BJ (cell line): ENCODE measurements at regions not wholly inside any gene's neighbourhood (a gene's known extent, or its start where the extent isn't known, plus 50 kb on each side); places are given as distances from the start of the nearest gene placed in this dataset.

ENCODE experiments used
- CTCF ChIA-PET: fragments of 350-600 bp; formaldehyde crosslinking; extraction: SDS; loops from one replicate; lab custom pipeline; 2021; ENCODE audit warnings: antibody characterized with exemption, inconsistent platforms; lab: Yijun Ruan, JAX
- POLR2A ChIA-PET: fragments of 300-600 bp; sonication (Branson Sonifier 250); formaldehyde crosslinking; extraction: SDS; loops from one replicate; lab custom pipeline; 2021; ENCODE audit warnings: antibody characterized with exemption; lab: Charles Lee
- DNase-seq: peaks from one replicate; pipeline ENCODE4 v3.0.0-alpha.2; 2011; ENCODE audit warnings: low read depth
- H3K27me3 ChIP-seq: 2 replicates; pipeline ENCODE4 v1.6.0; 2011; ENCODE audit warnings: low read length; ENCODE audit not compliant: control insufficient read depth, insufficient read depth
- H3K36me3 ChIP-seq: 2 replicates; pipeline ENCODE4 v1.5.1; 2011; ENCODE audit warnings: low read length; ENCODE audit not compliant: control insufficient read depth, insufficient read depth
- H3K4me3 ChIP-seq: 2 replicates; pipeline ENCODE4 v1.5.1; 2011; ENCODE audit warnings: low read depth, mild to moderate bottlenecking, control low read depth, low read length
- TF ChIP-seq, protein P1 (sequence below): IDR thresholded peaks from 2 replicates; pipeline ENCODE4 v1.5.1; 2011; ENCODE audit warnings: low read depth, mild to moderate bottlenecking, control low read depth, inconsistent platforms, low read length, moderate library complexity; ENCODE audit not compliant: insufficient read depth

DNA sequence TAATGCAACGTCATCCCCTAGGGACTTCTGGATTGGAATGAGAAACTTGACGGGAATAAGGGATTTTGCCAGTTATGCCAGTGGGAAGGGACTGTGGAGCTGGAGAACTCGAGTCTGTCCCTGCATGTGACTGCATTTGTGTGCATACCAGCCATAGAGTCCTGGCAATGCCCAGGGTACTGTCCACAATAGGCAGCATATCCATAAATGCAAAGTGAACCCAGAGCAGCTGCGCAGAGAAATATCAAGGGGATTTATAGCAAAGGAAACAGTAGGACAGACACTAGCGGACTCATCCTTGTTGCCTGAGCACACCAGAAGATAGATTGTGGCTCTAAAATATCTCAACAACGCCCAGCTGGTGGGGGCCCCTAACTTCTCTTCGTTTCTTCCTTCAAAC, 247.1 kb upstream of the SRRM4 start:
- POLR2A ChIA-PET = no interaction called here
- H3K27me3 ChIP-seq = no peaks in the 10 kb centered on the region
- H3K36me3 ChIP-seq = no peaks in the 10 kb centered on the region
- no peak for DNase-seq
- TF ChIP-seq, protein P1, sequence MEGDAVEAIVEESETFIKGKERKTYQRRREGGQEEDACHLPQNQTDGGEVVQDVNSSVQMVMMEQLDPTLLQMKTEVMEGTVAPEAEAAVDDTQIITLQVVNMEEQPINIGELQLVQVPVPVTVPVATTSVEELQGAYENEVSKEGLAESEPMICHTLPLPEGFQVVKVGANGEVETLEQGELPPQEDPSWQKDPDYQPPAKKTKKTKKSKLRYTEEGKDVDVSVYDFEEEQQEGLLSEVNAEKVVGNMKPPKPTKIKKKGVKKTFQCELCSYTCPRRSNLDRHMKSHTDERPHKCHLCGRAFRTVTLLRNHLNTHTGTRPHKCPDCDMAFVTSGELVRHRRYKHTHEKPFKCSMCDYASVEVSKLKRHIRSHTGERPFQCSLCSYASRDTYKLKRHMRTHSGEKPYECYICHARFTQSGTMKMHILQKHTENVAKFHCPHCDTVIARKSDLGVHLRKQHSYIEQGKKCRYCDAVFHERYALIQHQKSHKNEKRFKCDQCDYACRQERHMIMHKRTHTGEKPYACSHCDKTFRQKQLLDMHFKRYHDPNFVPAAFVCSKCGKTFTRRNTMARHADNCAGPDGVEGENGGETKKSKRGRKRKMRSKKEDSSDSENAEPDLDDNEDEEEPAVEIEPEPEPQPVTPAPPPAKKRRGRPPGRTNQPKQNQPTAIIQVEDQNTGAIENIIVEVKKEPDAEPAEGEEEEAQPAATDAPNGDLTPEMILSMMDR = no peak
- CTCF ChIA-PET = no interaction called here
- no peak overlapping the region for H3K4me3 ChIP-seq

DNA sequence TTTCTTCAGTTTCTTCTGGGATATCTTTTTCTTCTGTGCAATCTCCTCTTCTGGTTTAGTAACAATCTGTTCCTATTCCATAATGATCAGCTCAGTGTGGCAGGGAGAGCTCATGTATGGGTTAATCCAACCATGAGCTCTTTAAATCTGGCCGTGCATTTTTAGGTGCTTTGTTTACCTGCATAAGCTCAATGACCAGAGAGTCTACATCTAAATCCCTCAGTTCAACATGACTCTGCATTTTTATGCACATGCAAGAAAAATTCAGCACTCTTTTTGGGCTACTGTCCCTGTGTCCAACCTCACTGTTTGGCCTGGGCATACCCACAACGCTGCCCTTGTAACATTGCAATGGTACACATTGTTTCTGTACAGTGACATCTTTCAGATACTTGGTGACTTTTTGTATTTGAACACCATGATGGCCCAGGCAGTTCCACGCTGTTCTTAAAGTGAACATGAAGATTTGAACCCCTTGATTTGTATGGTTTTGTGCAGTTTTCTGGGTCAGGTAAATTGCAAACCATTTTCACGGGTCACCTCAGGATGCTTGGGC, 243.3 kb upstream of the SRRM4 start:
- H3K27me3 ChIP-seq = no peaks in the 10 kb centered on the region
- POLR2A ChIA-PET = no interaction called here
- no peak for DNase-seq
- H3K36me3 ChIP-seq = no peaks in the 10 kb centered on the region
- H3K4me3 ChIP-seq = no peak overlapping the region
- CTCF ChIA-PET = interaction anchor here (0.9 kb wide), 1 partner anchor 34 kb away, joined by 3 read pairs; no protein-coding TSS in a partner anchor
- TF ChIP-seq, protein P1 = no peak

DNA sequence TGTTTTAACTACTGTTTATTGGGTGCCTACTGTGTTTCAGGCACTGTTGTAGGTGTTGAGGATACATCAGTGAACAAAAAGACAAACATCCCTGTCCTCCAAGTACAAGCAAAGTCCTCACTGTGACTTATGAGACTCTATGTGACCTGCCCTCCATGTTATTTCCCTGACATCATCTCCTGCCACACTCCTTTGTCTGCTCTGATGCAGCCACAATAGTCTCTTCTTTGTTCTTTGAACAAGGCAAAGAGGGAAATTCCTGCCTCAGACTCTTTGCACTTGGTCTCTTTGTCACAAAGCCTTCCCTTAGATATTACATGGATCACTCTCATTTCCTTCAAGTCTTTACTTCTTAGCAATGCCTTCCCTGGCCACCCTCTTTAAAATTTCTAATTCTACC, 240.1 kb upstream of the SRRM4 start:
- H3K36me3 ChIP-seq = no peaks in the 10 kb centered on the region
- ChIA-PET POLR2A (no interaction called here), CTCF (no interaction called here)
- H3K27me3 ChIP-seq = no peaks in the 10 kb centered on the region
- DNase-seq = no peak
- TF ChIP-seq, protein P1 = no peak
- H3K4me3 ChIP-seq = no peak overlapping the region

DNA sequence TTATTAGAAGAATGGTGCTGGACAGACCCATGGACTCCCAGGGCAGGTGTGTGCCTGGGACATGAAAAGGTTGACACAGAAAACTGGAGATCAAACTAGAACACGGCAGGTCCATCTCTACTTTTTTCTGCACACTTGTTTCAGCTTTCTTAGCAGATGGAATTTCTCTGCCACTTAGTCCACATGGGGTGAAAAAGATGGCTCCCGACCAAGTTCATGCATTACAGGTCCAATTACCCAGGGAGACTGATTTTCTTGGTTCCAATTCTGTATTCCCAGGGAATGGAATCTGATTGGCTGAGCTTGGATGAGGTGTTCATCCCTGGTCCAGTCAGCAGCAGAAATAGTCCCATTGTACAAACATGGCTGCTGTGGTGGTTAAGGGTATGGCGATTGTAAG, 238.9 kb upstream of the SRRM4 start:
- CTCF ChIA-PET = no interaction called here
- Histone ChIP-seq H3K4me3 (no peak overlapping the region), H3K27me3 (no peaks in the 10 kb centered on the region), H3K36me3 (no peaks in the 10 kb centered on the region)
- no peak for DNase-seq
- POLR2A ChIA-PET = no interaction called here
- TF ChIP-seq, protein P1 = no peak

DNA sequence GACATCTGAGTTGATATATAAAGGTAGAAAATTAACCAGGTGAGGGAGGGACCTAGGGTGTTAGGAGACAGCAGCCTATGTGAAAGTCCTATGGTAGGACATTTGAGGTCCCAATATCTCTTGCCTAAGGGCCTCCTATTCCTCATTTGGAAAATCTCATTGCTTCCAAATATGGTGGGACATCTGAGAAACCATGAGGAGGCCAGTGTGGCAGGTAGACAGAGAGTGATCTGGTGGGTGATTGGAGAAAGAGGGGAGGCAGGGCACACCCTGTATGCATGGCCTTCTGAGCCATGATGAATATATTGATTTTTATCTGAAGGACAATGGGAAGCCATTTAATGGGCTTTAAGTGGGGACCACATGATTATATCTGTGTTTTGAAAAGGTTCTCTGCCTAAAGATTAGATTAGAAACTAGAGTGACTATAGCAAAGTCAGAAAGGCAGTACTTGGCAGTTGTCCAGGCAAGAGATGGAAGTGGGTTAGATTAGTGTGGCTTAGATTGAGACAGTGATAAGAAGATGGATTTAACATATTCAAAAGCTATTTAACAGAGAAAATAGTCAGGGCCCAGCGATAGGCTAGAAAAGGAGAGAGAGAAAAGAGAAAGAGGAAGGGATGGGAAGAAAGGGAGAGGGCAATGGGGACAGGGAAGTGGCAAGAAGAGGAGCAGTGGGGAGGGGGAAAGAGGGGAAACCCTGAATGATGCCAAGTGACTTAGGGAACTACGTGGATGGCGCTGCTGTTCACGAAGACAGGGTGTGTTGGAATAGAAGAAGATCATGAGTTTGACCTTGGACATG, 237.2 kb upstream of the SRRM4 start:
- H3K27me3 ChIP-seq = no peaks in the 10 kb centered on the region
- POLR2A ChIA-PET = no interaction called here
- no peak overlapping the region for H3K4me3 ChIP-seq
- DNase-seq = no peak
- CTCF ChIA-PET = no interaction called here
- TF ChIP-seq, protein P1 = no peak
- H3K36me3 ChIP-seq = no peaks in the 10 kb centered on the region
